Vagina (tissue), 2 donors: ENCODE measurements at regions not wholly inside any gene's neighbourhood (a gene's known extent, or its start where the extent isn't known, plus 50 kb on each side); places are given as distances from the start of the nearest gene placed in this dataset.

Experiments
- DNase-seq, 2 donors: peaks; one replicate each; pipeline ENCODE4 v3.0.0-alpha.2; 2017; ENCODE audit errors: extremely low spot score in 2 of 2
- H3K27ac ChIP-seq: fragments of 200-600 bp; sonication (generic); one replicate; pipeline ENCODE4 v1.5.1; 2019
- H3K27me3 ChIP-seq: fragments of 200-600 bp; sonication (generic); one replicate; pipeline ENCODE4 v1.5.1; 2019
- H3K36me3 ChIP-seq, 2 donors: fragments of 200-600 bp; sonication (generic); one replicate each; pipeline ENCODE4 v1.5.1; 2017 to 2019
- H3K4me1 ChIP-seq: fragments of 200-600 bp; sonication (generic); one replicate; pipeline ENCODE4 v1.5.1; 2019
- H3K4me3 ChIP-seq, 2 donors: fragments of 200-600 bp; sonication (generic); 1 replicate in 1 of 2; 2 replicates in 1 of 2; pipeline ENCODE4 v1.5.1; 2016 to 2019
- H3K9me3 ChIP-seq: fragments of 200-600 bp; sonication (generic); one replicate; pipeline ENCODE4 v1.5.1; 2019
- POLR2A ChIP-seq, 2 donors: fragments of 450-650 bp; IDR thresholded peaks; one replicate each; pipeline ENCODE4 v1.6.1; 2017; ENCODE audit warnings: antibody characterized with exemption in 2 of 2, mild to moderate bottlenecking in 2 of 2, moderate library complexity in 2 of 2
- POLR2AphosphoS5 ChIP-seq, 2 donors: sonication (generic); formaldehyde crosslinking; IDR thresholded peaks; one replicate each; pipeline ENCODE4 v1.9.0; 2017; ENCODE audit warnings: antibody characterized with exemption in 2 of 2, mild to moderate bottlenecking in 2 of 2, low read depth in 1 of 2; ENCODE audit not compliant: insufficient read depth in 1 of 2
- intact Hi-C: fragments of 100-400 bp; cut with DNase I; formaldehyde crosslinking; loops from one replicate; pipeline ENCODE4 v1.15.1; 2023
- TF ChIP-seq, protein P1 (sequence below), 3 experiments: fragments of 450-650 bp in 2 of 3; fragments of 200-600 bp in 1 of 3; sonication (generic) in 1 of 3; IDR thresholded peaks; one replicate each; pipeline ENCODE4 v1.5.1; 2017 to 2019; ENCODE audit warnings: antibody characterized with exemption in 3 of 3, mild to moderate bottlenecking in 2 of 3, moderate library complexity in 2 of 3

DNA sequence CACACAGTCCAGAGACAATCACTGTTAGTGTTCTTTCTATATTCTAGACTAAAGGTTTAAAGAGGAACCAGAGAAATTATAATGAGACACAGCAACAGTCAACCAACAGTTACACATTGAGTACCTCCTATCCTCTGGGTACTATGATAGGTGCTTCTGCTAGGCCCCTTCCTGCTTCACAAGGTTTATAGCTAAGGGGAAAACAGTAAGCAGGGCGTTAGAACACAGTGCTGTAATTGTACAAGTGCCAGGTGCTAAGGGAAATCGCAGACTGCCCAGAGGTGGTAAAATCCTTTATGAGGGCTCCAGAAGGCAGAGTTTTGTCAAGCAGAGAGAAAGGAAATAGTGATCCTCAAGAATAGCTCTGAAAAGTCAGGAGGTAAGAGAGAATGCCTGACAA lies 297.2 kb upstream of the FAT3 start:
- no peak overlapping the region for H3K4me3 ChIP-seq
- peaks cover 16% of the 10 kb centered on the region for H3K4me1 ChIP-seq
- TF ChIP-seq, protein P1, sequence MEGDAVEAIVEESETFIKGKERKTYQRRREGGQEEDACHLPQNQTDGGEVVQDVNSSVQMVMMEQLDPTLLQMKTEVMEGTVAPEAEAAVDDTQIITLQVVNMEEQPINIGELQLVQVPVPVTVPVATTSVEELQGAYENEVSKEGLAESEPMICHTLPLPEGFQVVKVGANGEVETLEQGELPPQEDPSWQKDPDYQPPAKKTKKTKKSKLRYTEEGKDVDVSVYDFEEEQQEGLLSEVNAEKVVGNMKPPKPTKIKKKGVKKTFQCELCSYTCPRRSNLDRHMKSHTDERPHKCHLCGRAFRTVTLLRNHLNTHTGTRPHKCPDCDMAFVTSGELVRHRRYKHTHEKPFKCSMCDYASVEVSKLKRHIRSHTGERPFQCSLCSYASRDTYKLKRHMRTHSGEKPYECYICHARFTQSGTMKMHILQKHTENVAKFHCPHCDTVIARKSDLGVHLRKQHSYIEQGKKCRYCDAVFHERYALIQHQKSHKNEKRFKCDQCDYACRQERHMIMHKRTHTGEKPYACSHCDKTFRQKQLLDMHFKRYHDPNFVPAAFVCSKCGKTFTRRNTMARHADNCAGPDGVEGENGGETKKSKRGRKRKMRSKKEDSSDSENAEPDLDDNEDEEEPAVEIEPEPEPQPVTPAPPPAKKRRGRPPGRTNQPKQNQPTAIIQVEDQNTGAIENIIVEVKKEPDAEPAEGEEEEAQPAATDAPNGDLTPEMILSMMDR (IDR thresholded peaks at IDR 0.05): no peak
- TF ChIP-seq POLR2AphosphoS5 (IDR thresholded peaks at IDR 0.05; ENCODE audit: insufficient read depth in 1 of 2, low read depth in 1 of 2): no peak
- TF ChIP-seq POLR2A (IDR thresholded peaks at IDR 0.05): no peak
- no peak overlapping the region for H3K27ac ChIP-seq
- no peak for DNase-seq
- no peaks in the 10 kb centered on the region for H3K9me3 ChIP-seq
- intact Hi-C loops: no loop called here
- no peaks in the 10 kb centered on the region for H3K36me3 ChIP-seq
- no peaks in the 10 kb centered on the region for H3K27me3 ChIP-seq

DNA sequence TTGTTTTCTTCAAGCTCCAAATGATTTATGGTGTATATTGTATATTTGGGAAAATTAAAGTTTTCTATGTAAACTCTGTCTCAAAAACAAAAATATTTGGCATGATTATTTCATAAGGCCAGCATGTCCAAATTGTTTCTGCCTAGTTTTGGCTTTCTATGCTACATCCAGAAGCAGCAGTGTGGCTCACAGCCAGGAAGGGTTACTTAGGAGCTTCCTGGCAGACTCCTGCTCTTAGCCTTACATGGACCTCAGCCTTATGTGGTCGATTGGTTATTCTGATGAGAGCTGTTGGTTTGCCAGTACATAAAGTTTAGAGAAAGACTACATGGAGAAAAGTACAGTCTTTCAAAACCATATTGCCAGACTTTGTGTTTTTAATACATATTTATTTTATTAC lies 297.7 kb upstream of the FAT3 start:
- H3K27ac ChIP-seq: no peak overlapping the region
- TF ChIP-seq POLR2A (IDR thresholded peaks at IDR 0.05) (no peak), POLR2AphosphoS5 (IDR thresholded peaks at IDR 0.05; ENCODE audit: insufficient read depth in 1 of 2, low read depth in 1 of 2) (no peak)
- TF ChIP-seq, protein P1 (IDR thresholded peaks at IDR 0.05): no peak

GRCh38 chr11:91922846-91923245 lies 301.8 kb upstream of the FAT3 start:
- Histone ChIP-seq H3K27ac (no peak overlapping the region), H3K27me3 (no peaks in the 10 kb centered on the region), H3K4me1 (no peaks in the 10 kb centered on the region), H3K4me3 (no peak overlapping the region), H3K36me3 (no peaks in the 10 kb centered on the region), H3K9me3 (no peaks in the 10 kb centered on the region)
- TF ChIP-seq, protein P1 (IDR thresholded peaks at IDR 0.05): no peak
- TF ChIP-seq POLR2A (IDR thresholded peaks at IDR 0.05): no peak
- TF ChIP-seq POLR2AphosphoS5 (IDR thresholded peaks at IDR 0.05; ENCODE audit: insufficient read depth in 1 of 2, low read depth in 1 of 2): no peak
- intact Hi-C loops: no loop called here
- DNase-seq: no peak

More for the DNA sequence above, 297.7 kb upstream of the FAT3 start:
- no peaks in the 10 kb centered on the region for H3K36me3 ChIP-seq
- intact Hi-C loops: no loop called here
- H3K27me3 ChIP-seq: no peaks in the 10 kb centered on the region
- H3K4me3 ChIP-seq: no peak overlapping the region
- H3K9me3 ChIP-seq: no peaks in the 10 kb centered on the region
- H3K4me1 ChIP-seq: peaks cover 11% of the 10 kb centered on the region
- DNase-seq: no peak

DNA sequence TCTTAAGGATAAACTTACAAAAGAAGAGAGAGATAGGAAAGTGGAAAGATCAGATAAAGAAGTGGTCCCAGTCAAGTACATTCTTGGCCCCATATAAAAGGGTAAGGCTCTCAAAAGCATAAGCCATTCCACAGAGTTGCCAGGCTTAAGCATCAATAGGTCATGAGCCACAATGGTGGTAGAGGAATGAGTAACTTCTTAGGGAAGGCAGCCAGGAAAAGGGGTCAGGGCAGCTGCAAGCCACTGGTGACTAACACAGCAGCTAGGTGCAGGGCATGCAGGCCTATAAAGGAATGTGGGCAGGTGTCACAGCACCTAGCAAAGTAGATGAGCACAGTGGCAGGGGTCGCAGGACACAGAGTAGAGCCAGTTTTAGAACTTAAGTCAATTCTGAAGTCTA lies 302.6 kb upstream of the FAT3 start:
- intact Hi-C loops: no loop called here
- Histone ChIP-seq H3K27ac (no peak overlapping the region), H3K9me3 (no peaks in the 10 kb centered on the region), H3K27me3 (no peaks in the 10 kb centered on the region), H3K4me3 (no peak overlapping the region), H3K36me3 (no peaks in the 10 kb centered on the region), H3K4me1 (no peaks in the 10 kb centered on the region)
- TF ChIP-seq POLR2A (IDR thresholded peaks at IDR 0.05) (no peak), POLR2AphosphoS5 (IDR thresholded peaks at IDR 0.05; ENCODE audit: insufficient read depth in 1 of 2, low read depth in 1 of 2) (no peak)
- TF ChIP-seq, protein P1 (IDR thresholded peaks at IDR 0.05): no peak
- DNase-seq: no peak

DNA sequence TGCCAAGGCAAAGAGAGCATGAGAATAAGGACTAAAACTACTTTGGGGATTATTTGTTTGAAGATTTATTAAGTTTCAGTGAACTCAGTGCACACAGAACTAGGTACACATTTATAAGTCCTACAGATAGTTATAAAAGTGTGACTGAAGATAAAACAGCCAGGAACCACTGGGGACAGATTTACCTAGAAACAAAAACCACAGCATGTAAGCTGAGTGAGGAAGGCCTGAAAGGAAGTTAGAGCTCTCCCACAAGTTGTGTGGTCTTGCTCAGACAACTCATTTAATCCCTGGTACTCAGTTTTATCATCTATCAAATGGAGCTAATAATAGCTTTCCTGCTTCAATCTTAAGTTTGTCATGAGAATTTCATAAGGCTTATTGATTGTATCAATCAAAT lies 311.2 kb upstream of the FAT3 start:
- no peaks in the 10 kb centered on the region for H3K36me3 ChIP-seq
- H3K27ac ChIP-seq: no peak overlapping the region
- TF ChIP-seq, protein P1 (IDR thresholded peaks at IDR 0.05): no peak
- TF ChIP-seq POLR2A (IDR thresholded peaks at IDR 0.05): no peak
- no peak for TF ChIP-seq POLR2AphosphoS5 (IDR thresholded peaks at IDR 0.05; ENCODE audit: insufficient read depth in 1 of 2, low read depth in 1 of 2)
- H3K4me1 ChIP-seq: no peaks in the 10 kb centered on the region
- intact Hi-C loops: no loop called here
- no peak overlapping the region for H3K4me3 ChIP-seq
- no peaks in the 10 kb centered on the region for H3K9me3 ChIP-seq
- DNase-seq: no peak
- H3K27me3 ChIP-seq: no peaks in the 10 kb centered on the region
